ENCODE measurements at regions not wholly inside any gene's neighbourhood (a gene's known extent, or its start where the extent isn't known, plus 50 kb on each side); places are given as distances from the start of the nearest gene placed in this dataset.

- Mint-ChIP-seq H3K27me3 (ENCODE audit: low read depth) (no peaks in the 10 kb centered on the region), H3K27ac (no peak overlapping the region), H3K36me3 (peaks cover 5% of the 10 kb centered on the region; the same call in 1 of the 2 replicates), H3K9me3 (peaks cover 9% of the 10 kb centered on the region), H3K4me3 (no peak overlapping the region), H3K4me1 (peaks cover 14% of the 10 kb centered on the region)
- ChIA-PET CTCF (no interaction called here), POLR2A (no interaction called here)
- no peak for DNase-seq (ENCODE audit: low spot score)
- TF ChIP-seq MXD4 (CRISPR knock-in tag; IDR thresholded peaks at IDR 0.05; ENCODE audit: borderline replicate concordance) (no peak), HMGA2 (CRISPR knock-in tag; IDR thresholded peaks at IDR 0.05) (no peak), FOXK1 (CRISPR knock-in tag; IDR thresholded peaks at IDR 0.05) (no peak), SMAD4 (CRISPR knock-in tag; IDR thresholded peaks at IDR 0.05) (no peak), CDX4 (CRISPR knock-in tag; IDR thresholded peaks at IDR 0.05; ENCODE audit: borderline replicate concordance) (no peak), KAT7 (CRISPR knock-in tag; IDR thresholded peaks at IDR 0.05; ENCODE audit: borderline replicate concordance) (no peak), GTF2I (CRISPR knock-in tag; conservative IDR thresholded peaks at IDR 0.05) (no peak)
- ATAC-seq = no peak
These were observed 59.7 kb upstream of the HMHB1 start for GRCh38 chr5:143752165-143752850.

- ChIA-PET CTCF (no interaction called here), POLR2A (no interaction called here)
- Mint-ChIP-seq H3K36me3 (peaks cover 5% of the 10 kb centered on the region; the same call in 1 of the 2 replicates), H3K4me3 (no peak overlapping the region), H3K4me1 (peaks cover 14% of the 10 kb centered on the region), H3K27ac (no peak overlapping the region), H3K27me3 (ENCODE audit: low read depth) (no peaks in the 10 kb centered on the region), H3K9me3 (peaks cover 9% of the 10 kb centered on the region)
- no peak for DNase-seq (ENCODE audit: low spot score)
- TF ChIP-seq ZNF138 (CRISPR knock-in tag; conservative IDR thresholded peaks at IDR 0.05) (no peak), NR3C1 (CRISPR knock-in tag; conservative IDR thresholded peaks at IDR 0.05; ENCODE audit: low read depth) (0 out of 2 replicates have a peak, but pooled peaks have one; percentile 42), TP53 (CRISPR knock-in tag; IDR thresholded peaks at IDR 0.05) (no peak), ELF4 (CRISPR knock-in tag; IDR thresholded peaks at IDR 0.05; ENCODE audit: low read depth) (no peak)
- peak; percentile 66 for ATAC-seq
These were observed 60.6 kb upstream of the HMHB1 start for GRCh38 chr5:143751342-143751741.

GRCh38 chr5:143749581-143750205, 62.3 kb upstream of the HMHB1 start:
- H3K27ac Mint-ChIP-seq = no peak overlapping the region
- ChIA-PET POLR2A (no interaction called here), CTCF (interaction anchor here (0.7 kb wide), 1 partner anchor 373 kb away, joined by 3 read pairs; no protein-coding TSS in a partner anchor)
- no peak for TF ChIP-seq IRF2 (CRISPR knock-in tag; IDR thresholded peaks at IDR 0.05; ENCODE audit: borderline replicate concordance, low read depth)
- no peak for TF ChIP-seq ESRRA (CRISPR knock-in tag; IDR thresholded peaks at IDR 0.05; ENCODE audit: borderline replicate concordance)
- no peak for TF ChIP-seq ZNF317 (CRISPR knock-in tag; IDR thresholded peaks at IDR 0.05; ENCODE audit: borderline replicate concordance, low read depth)
- no peak for TF ChIP-seq ATF6 (CRISPR knock-in tag; IDR thresholded peaks at IDR 0.05)
- TF ChIP-seq FOXK1 (CRISPR knock-in tag; IDR thresholded peaks at IDR 0.05) = no peak
- TF ChIP-seq JUN (CRISPR knock-in tag; IDR thresholded peaks at IDR 0.05) = no peak
- no peak for TF ChIP-seq JAZF1 (CRISPR knock-in tag; IDR thresholded peaks at IDR 0.05)
- no peak for TF ChIP-seq CTCF (IDR thresholded peaks at IDR 0.05)
- no peak for TF ChIP-seq ZNF138 (CRISPR knock-in tag; conservative IDR thresholded peaks at IDR 0.05)
- no peak for TF ChIP-seq USF2 (CRISPR knock-in tag; IDR thresholded peaks at IDR 0.05)
- no peak for DNase-seq (ENCODE audit: low spot score)
- H3K4me3 Mint-ChIP-seq = no peak overlapping the region
- H3K36me3 Mint-ChIP-seq = peaks cover 5% of the 10 kb centered on the region; the same call in 1 of the 2 replicates
- H3K27me3 Mint-ChIP-seq (ENCODE audit: low read depth) = no peaks in the 10 kb centered on the region
- H3K9me3 Mint-ChIP-seq = peaks cover 14% of the 10 kb centered on the region
- peaks cover 14% of the 10 kb centered on the region for H3K4me1 Mint-ChIP-seq
- no peak for ATAC-seq
